HG02884 (cell line): ENCODE measurements at regions not wholly inside any gene's neighbourhood (a gene's known extent, or its start where the extent isn't known, plus 50 kb on each side); places are given as distances from the start of the nearest gene placed in this dataset.

ENCODE experiments used
- ATAC-seq: cut with Tn5 transposase; IDR thresholded peaks from one replicate; pipeline ENCODE4 v1.9.1; 2021; ENCODE audit warnings: mild to moderate bottlenecking, moderate library complexity; ENCODE audit not compliant: unreplicated experiment

- ATAC-seq: peak; percentile 56
Observed at GRCh38 chr7:88700725-88701124, 58.8 kb upstream of the ZNF804B start.

DNA sequence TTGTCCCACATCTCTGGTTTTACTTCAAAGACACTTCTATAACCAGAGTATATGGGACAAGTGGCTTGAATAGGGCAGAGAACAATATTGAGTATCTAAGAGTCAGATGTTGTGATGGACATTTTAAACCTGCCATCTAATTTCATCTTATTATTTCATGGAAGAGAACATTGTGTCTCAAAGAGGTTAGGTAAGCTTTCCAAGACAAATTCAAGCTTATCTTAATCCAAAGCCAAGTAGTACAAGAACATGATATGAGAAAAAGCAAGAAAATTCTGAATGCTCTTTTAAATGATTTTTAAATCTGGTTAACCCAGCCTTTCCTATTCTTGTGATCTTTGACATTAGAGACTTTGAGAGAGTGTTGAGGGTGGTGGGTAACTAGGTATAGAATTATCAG, 65.3 kb upstream of the ZNF804B start:
- ATAC-seq: no peak

DNA sequence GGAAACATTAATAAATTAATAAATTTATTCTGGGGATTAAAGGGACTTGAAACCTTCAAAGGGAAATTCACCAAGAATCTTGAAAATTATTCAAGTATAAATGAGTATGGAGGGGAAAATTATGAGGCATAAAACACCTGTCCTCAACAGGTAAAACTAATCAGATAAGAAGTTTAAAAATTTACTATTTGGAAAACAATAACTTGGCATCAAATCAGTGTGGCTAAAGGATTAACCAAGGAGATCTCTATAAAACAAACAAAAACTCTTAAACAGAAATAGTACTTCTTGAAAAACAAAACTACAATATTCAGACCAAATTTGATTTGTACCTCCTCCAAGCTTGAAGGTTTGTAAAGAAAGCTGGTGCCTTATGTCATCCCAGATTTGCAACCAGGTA, 66.4 kb upstream of the ZNF804B start:
- ATAC-seq: no peak

- ATAC-seq: no peak
Observed at GRCh38 chr7:88692493-88692892, 67.0 kb upstream of the ZNF804B start.

DNA sequence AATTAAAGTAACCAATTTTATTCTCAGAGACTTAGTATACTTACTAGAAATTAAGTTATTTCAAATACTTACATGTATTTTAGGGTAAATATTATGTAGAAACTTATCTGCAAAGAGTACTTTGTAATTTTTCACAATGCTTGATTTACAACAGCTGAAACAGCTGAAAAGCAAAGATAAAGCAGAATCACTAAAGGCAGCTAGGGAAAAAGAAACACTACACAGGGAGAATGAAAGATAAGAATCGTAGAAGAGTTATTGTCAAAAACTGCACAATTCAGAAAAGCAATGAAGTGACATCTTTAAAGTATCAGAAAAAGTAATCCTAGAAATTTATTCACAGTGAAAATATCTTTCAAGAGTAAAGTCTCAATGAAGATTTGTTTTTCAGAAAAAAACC, 69.7 kb upstream of the ZNF804B start:
- no peak for ATAC-seq

DNA sequence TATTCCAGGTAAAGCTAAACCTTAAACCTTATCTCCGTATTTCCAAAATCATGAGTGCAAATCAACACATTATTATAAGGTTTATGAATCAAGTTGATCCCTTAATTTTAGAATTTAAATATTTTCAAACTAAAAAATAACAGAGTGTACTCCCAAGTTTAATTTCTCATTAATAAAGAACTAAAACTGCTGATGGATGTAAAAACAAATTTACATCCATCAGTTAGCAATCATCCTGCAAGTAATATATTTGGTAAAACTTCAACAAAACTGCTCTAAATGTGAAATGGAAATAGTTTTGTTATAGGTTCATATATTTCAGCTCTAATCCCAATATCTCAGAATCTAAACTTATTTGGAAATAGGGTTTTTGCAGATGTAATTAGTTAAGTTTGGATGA, 71.3 kb upstream of the ZNF804B start:
- no peak for ATAC-seq

DNA sequence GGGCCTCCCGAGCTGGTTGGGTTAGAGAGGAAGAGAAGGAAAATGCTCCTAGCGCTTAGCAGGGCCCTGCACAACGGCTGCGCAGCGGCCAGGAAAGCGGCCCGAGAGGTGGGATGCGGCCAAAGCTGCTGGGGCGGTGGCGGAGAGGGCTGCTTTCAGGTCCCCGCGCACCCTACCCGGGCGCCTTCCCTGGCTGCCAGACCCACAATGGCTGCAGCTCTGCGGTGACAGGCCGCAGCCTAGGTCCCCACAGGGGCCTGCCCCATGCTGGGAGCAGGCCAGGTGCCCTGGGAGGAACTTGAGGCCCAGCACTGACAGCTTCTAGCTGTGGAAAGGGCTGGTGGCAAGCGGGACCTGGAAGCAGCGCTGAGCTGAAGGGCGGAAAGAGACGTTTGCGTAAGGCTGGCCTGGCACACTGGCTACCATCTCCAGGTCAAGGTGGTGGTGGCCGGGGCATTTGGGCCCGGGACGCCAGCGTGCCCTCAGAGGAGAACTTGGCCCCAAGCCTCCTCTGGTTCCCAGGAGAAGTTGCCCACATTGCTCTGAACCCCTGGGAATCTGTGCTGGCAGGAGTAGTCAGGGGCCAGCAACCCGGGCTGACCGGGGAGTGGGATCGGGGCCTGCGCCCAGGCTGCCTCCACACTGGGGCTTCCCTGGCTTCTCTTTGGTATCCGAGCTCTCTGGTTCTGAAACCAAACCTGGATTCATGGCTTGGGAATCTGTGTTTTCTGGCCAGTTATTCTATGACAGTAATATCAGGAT, 72.9 kb upstream of the ZNF804B start:
- ATAC-seq: no peak

- no peak for ATAC-seq
Observed at GRCh38 chr7:88681682-88682081, 77.8 kb upstream of the ZNF804B start.

DNA sequence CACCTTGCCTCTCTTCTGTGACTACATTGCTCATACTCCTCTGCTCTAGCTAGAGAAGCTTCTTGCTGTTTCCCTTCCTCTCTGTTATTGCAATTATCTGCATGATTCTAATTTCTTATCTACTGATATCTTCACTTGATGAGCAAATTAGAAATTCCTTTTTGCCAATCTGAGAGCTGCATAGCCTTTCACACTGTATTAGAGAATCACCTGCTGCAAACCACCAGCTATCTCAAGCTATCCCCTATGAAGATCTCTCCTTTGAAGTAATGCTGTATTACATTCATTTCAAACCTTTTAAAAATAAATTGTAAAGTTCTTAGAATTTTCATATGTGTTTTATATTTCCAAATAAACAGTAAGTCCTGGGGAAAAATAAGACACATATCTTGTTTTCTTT, 89.0 kb upstream of the ZNF804B start:
- ATAC-seq: no peak

- ATAC-seq: no peak
Observed at GRCh38 chr7:88669913-88670312, 89.6 kb upstream of the ZNF804B start.

GRCh38 chr7:88668591-88668990, 90.9 kb upstream of the ZNF804B start:
- no peak for ATAC-seq

DNA sequence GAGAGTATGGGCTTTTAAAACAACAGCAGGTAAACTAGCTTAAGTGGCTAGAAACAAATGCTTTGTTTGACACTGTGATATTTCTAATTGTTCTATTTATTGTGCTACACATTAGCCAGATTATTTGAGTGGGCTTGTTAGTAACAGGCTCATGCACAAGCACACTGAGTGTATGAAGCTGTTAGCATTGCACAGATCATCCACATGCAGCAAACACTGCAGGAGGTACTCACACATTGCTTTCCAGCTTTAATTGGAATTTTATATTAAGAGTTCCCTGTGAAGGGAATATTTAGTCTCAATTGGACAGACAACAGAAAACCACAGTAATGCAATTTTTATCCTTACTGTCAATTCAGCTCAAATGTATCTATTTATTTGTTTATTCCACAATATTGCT, 92.9 kb upstream of the ZNF804B start:
- ATAC-seq: no peak

DNA sequence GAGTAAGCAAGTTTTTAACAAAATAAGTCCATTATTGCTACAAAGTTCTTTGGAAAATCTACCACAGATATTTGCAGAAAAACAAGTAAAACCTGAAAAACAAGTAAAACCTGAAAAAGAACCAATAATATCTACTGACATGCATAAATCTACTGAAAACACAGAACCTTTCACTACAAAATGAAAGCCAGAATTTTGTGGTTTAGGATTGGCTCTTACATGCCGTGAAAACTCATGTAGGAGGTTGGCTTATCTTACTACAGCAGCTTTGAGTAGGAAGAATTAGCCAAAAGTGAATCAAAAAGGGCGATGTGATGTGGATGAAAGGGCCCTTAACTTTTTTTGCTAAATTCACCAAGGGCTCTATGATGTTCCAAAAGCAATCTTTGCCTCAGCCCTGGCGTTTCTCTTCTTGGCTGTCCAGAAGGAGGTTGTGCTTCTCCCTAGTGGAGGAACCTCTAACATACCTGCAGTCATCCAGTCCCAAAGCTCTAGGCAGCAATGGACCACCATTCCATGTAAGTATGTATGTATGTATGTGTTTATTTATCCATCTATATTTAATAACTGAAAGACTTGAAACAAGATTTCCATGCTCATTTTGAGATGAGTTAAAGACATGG, 93.5 kb upstream of the ZNF804B start:
- no peak for ATAC-seq

DNA sequence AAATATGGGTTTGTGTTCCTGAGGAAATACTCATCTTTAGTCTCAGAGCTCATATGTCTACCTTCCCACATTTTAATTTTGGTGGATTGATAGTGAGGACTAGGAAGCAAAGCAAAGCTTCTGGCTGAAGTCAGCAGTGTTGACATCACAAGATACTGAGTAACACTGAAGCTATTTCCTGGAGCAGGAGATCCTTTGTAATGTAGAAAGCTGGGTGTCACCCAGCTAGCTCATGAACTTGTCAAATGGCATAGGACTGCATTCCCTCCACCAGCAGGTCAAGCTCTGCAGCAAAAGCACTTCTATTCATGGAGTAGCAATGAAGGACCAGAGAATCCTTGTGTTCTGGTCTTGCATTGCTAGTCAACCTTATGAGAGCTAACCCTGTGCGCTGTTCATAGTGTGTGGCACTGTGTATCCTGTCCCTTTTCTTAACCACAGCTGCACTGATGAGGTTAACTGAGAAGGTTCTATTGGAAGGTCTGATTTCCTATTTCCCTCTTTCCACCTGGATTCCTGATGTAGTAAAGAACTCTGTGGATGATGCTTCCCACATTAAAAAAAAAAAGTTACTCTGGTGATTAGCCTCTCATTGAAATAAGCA, 94.8 kb upstream of the ZNF804B start:
- no peak for ATAC-seq

DNA sequence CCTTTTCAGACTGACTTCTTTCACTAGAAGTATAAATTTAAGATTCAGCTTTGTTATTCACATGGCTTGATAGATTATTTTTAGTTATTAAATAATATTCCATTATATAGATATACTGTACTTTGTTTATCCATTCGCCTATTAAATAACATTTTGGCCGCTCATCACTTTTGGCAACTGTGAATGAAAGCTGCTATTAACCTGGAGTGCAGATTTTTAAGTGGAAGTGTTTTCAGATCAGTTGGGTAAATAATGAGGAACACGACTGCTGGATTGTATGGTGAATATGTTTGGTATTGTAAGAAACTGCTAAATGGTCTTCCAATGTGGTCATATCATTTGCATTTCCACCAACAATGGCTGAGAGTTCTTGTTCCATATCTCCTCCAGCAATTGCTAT, 97.6 kb upstream of the ZNF804B start:
- ATAC-seq: no peak

- no peak for ATAC-seq
Observed at GRCh38 chr7:88647825-88648224, 111.7 kb upstream of the ZNF804B start.

GRCh38 chr7:88638583-88638982, 120.9 kb upstream of the ZNF804B start:
- no peak for ATAC-seq

DNA sequence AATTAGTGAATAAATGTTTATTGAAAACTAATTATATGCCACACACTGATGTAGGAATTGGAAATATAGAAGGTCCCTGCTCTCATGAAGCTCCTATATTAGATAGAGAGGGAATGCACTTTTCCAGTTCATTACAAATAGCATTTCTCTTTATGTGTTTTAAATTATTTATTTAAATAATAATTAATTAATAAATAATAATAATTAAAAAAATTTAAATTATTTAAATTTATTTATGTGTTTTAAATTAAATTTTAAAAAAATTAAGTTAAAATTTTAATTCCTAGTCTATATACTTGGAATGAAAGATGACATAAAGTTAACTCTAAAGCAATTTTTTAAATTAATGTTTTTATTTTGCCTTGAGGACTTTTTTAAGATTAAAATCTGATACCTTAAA, 121.7 kb upstream of the ZNF804B start:
- ATAC-seq: no peak

- no peak for ATAC-seq
Observed at GRCh38 chr7:88635149-88635548, 124.4 kb upstream of the ZNF804B start.

DNA sequence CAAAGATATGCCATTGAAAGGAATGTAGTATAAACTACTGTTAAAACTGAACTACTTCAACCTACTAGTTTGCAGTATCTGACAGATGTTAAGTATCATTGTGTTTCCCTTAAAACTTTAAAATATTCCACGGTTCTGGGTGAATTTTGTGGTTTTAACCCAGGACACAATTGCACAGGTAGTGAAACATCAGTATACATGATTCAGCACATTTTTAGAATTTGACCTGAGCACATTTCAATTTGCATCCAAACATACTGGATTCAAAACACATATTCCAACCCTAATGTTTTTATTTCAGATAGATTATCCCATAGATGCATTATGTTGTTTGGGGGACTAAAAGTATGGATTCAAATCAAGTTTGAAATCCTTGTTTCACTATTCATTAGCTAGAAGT, 129.9 kb upstream of the ZNF804B start:
- ATAC-seq: no peak

GRCh38 chr7:88628363-88629085, 131.0 kb upstream of the ZNF804B start:
- ATAC-seq: peak; percentile 100

GRCh38 chr7:88617185-88617584, 142.3 kb upstream of the ZNF804B start:
- no peak for ATAC-seq
